ENCODE measurements at regions not wholly inside any gene's neighbourhood (a gene's known extent, or its start where the extent isn't known, plus 50 kb on each side); places are given as distances from the start of the nearest gene placed in this dataset.

DNA sequence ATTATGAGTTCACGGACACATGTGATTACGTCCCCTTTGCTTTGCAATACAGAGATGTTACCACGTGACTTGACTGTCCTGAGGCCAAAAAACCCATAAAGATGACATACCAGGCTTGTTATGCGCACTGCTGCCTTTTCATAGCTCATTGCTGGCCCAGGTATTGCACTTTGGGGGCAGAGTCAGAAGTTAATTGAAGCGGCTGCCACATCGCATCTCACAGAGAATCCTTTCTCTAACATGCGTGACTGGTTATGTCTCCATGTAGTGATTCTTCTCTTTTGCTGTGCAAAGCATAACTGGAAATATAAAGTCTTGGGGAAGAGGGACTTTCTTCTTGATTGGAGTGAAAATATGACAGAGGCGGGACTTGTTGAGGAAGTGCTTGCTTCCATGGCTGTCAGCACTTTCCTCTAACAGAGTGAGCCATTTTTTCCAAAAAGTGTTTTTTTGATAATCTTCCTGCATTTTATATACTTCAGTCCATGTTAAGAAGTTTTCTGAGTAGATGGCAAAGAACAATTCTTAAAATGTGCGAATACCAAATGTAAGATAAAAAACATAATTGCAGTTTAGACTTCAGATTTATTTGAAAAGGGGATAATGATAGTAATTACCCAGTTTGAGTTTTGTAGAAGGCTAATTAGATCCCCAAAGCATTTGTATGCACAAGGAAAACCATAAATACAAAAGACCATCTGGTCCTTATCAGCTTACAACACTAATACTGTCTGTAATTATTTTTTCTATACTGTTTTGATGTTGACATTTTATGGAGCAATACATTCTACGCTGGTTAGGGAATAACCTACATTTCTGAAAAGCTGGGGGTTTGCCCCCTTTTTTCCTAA, 324.6 kb upstream of the MTNR1B start:
- Histone ChIP-seq H3K27me3 (no peaks in the 10 kb centered on the region), H3K9me3 (no peaks in the 10 kb centered on the region), H3K36me3 (no peaks in the 10 kb centered on the region), H3K4me1 (peaks cover 10% of the 10 kb centered on the region), H3K4me3 (ENCODE audit: low read depth, low read length) (no peak overlapping the region)
- no peak for DNase-seq
- TF ChIP-seq, protein P1, sequence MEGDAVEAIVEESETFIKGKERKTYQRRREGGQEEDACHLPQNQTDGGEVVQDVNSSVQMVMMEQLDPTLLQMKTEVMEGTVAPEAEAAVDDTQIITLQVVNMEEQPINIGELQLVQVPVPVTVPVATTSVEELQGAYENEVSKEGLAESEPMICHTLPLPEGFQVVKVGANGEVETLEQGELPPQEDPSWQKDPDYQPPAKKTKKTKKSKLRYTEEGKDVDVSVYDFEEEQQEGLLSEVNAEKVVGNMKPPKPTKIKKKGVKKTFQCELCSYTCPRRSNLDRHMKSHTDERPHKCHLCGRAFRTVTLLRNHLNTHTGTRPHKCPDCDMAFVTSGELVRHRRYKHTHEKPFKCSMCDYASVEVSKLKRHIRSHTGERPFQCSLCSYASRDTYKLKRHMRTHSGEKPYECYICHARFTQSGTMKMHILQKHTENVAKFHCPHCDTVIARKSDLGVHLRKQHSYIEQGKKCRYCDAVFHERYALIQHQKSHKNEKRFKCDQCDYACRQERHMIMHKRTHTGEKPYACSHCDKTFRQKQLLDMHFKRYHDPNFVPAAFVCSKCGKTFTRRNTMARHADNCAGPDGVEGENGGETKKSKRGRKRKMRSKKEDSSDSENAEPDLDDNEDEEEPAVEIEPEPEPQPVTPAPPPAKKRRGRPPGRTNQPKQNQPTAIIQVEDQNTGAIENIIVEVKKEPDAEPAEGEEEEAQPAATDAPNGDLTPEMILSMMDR (IDR thresholded peaks at IDR 0.05; ENCODE audit: low read depth, low read length) = no peak

DNA sequence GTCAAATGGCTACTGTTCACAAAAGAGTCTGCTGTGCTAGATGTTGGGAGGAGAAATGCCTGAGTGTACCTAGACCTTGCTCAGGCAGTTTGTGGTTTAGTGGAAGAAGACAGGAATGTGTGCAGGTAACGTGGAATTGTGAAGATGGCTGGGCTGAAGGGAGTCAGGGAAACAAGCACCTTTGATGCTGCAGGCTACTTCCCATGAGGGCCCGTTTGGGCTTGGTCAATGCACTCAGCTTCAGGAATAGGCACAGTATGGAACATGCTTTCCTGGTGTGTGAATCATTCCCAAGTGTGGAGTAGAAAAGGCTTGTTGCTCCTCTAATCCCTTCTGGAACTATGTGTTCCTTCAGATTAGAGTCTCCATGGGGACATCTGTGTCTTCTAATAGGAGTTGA, 318.3 kb upstream of the MTNR1B start:
- no peaks in the 10 kb centered on the region for H3K36me3 ChIP-seq
- no peak overlapping the region for H3K4me3 ChIP-seq (ENCODE audit: low read depth, low read length)
- H3K4me1 ChIP-seq = no peaks in the 10 kb centered on the region; the same call in 1 of the 2 replicates
- H3K9me3 ChIP-seq = no peaks in the 10 kb centered on the region
- TF ChIP-seq, protein P1 (IDR thresholded peaks at IDR 0.05; ENCODE audit: low read depth, low read length) = no peak
- no peak for DNase-seq
- H3K27me3 ChIP-seq = no peaks in the 10 kb centered on the region

DNA sequence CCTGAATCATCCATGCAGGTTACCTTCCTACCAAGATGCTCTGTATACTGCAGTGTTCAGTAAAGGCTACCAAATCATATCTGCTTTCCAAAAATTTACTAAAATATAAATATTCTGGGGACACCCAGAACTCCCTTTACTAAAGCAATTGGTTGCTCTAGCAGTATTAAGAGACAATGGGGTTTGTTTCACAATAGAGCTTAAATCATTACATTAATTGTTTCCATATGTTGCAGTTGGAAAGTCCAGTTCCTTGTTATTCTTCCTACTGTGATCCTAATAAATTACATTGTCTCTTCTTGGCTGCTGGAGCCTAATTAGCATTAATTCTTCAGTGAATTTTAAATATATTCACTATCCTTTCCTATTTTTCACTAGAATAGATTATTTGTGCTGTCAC, 316.0 kb upstream of the MTNR1B start:
- Histone ChIP-seq H3K9me3 (no peaks in the 10 kb centered on the region), H3K27me3 (no peaks in the 10 kb centered on the region), H3K4me1 (no peaks in the 10 kb centered on the region; the same call in 1 of the 2 replicates), H3K36me3 (no peaks in the 10 kb centered on the region), H3K4me3 (ENCODE audit: low read depth, low read length) (no peak overlapping the region)
- TF ChIP-seq, protein P1 (IDR thresholded peaks at IDR 0.05; ENCODE audit: low read depth, low read length) = no peak
- DNase-seq = no peak

DNA sequence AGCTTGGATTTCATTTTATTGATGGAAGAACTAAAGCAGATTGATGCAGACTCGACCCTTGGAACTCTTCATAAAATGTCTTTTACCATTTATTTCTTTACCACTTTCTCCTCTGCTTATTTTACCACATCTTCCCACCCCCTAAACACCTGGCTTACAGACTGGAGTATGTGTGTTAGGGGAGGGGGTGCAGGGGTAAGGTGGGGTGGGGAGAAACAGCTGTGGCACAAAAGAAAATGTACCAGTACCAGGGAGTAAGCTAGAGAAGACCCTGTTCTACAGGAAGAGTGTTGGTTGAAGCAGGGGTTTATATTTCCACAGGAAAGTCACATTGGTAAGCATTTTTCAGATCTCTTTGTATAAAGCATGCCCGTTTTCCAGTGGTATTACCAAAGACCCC, 312.7 kb upstream of the MTNR1B start:
- H3K9me3 ChIP-seq = no peaks in the 10 kb centered on the region
- H3K27me3 ChIP-seq = no peaks in the 10 kb centered on the region
- no peaks in the 10 kb centered on the region for H3K36me3 ChIP-seq
- no peak overlapping the region for H3K4me3 ChIP-seq (ENCODE audit: low read depth, low read length)
- TF ChIP-seq, protein P1 (IDR thresholded peaks at IDR 0.05; ENCODE audit: low read depth, low read length) = no peak
- DNase-seq = no peak
- H3K4me1 ChIP-seq = no peaks in the 10 kb centered on the region; the same call in 1 of the 2 replicates

GRCh38 chr11:92657226-92657625, 312.2 kb upstream of the MTNR1B start:
- Histone ChIP-seq H3K9me3 (no peaks in the 10 kb centered on the region), H3K4me1 (no peaks in the 10 kb centered on the region; the same call in 1 of the 2 replicates), H3K36me3 (no peaks in the 10 kb centered on the region), H3K4me3 (ENCODE audit: low read depth, low read length) (no peak overlapping the region), H3K27me3 (no peaks in the 10 kb centered on the region)
- no peak for DNase-seq
- TF ChIP-seq, protein P1 (IDR thresholded peaks at IDR 0.05; ENCODE audit: low read depth, low read length) = no peak

DNA sequence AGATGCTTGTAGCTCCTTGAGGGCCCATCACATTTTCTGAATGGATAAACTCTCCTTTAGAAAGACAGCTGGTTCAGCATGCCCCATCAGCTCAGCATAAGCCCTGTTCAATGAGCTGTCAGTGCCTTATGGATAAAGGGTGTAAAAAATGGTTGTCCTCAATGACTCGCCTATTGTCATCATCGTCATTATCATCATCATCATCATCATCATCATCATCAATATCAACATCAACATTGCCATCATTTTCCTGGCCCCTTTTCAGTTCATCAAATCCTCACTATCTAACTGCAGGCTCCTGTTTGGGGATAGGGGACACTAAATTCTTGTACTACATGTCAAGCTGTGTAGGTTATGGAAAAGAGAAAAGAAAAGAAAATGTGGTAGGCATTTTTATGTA, 310.7 kb upstream of the MTNR1B start:
- no peaks in the 10 kb centered on the region for H3K9me3 ChIP-seq
- H3K36me3 ChIP-seq = no peaks in the 10 kb centered on the region
- H3K4me3 ChIP-seq (ENCODE audit: low read depth, low read length) = no peak overlapping the region
- no peaks in the 10 kb centered on the region; the same call in 1 of the 2 replicates for H3K4me1 ChIP-seq
- no peaks in the 10 kb centered on the region for H3K27me3 ChIP-seq
- DNase-seq = no peak
- TF ChIP-seq, protein P1 (IDR thresholded peaks at IDR 0.05; ENCODE audit: low read depth, low read length) = no peak
